ENCODE measurements at regions not wholly inside any gene's neighbourhood (a gene's known extent, or its start where the extent isn't known, plus 50 kb on each side); places are given as distances from the start of the nearest gene placed in this dataset.
A peak's percentile ranks its signal among the peaks of the same experiment; 100 is the strongest.
"Not testable (repeated sequence)": the region's sequence is repeated elsewhere in the genome, so short reads cannot be mapped to it uniquely, and the experiment has no call there.

DNA sequence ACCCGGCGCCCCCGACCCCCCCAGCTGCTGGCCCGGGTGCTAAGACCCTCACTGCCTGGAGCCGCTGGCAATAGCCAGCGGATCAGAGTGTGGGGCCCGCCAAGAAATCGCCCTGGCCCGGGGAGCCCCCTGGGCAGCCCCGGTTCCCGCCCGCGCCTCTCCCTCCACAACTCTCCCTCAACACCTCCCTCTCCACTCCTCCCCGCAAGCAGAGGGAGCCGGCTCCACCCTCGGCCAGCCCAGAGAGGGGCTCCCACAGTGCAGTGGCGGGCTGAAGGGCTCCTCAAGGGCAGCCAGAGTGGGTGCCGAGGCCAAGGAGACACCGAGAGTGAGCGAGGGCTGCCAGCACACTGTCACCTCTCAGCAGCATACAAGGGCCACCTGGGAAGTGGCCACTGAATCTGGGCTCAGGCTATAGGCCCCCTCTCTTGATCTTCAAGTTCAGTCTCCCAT lies 385.5 kb downstream of the SEC14L1 start:
- no peak for DNase-seq

DNA sequence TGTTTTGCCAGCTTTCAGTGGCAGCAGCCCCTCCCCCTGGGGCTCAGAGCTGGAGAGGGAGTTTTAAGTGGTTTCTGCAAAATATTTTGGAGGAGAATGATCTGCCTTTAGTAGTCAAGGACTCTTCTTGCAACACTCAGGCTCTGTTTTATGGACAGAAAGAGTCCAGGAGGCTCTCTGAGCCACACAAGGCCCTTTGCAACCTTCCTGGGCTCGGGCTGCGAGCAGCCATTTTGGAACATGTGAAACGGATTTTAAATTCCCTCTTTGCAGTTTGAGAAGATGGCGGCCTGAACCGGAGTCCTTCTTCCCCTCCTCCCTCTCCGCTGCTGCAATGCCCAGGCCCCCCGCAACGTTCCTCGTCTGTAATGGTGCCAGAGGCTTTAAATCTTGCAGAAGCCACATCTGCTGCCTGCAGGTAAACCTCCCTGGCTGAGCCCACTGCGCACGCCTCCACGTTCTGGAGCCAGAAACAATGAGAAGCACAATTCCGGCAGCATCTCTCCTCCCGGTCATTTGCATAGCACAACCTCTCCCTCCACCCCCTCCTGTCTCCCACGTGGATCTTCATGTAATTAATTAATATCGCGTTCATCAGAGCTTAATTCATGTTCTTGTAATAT lies 386.1 kb downstream of the SEC14L1 start:
- no peak for DNase-seq

DNA sequence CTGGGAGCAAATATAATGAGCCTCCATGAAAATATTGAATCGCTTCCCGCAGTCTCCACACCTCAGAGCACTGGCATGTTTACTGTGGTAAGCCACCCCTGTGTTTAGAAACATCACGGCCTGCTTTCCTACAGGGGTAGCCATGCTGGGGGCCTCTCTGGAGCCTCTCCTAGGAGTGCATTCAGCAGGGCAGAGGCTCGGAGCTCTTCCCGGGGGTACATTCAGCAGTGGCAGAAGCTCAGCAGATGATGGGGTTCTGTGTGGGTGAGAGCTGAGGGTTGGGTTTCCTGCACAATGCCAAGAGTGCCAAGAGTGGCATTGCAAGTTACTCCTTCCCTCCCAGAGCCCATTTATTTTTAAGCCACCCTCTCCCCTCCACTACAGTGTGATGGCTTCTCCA lies 386.6 kb downstream of the SEC14L1 start:
- DNase-seq: no peak

DNA sequence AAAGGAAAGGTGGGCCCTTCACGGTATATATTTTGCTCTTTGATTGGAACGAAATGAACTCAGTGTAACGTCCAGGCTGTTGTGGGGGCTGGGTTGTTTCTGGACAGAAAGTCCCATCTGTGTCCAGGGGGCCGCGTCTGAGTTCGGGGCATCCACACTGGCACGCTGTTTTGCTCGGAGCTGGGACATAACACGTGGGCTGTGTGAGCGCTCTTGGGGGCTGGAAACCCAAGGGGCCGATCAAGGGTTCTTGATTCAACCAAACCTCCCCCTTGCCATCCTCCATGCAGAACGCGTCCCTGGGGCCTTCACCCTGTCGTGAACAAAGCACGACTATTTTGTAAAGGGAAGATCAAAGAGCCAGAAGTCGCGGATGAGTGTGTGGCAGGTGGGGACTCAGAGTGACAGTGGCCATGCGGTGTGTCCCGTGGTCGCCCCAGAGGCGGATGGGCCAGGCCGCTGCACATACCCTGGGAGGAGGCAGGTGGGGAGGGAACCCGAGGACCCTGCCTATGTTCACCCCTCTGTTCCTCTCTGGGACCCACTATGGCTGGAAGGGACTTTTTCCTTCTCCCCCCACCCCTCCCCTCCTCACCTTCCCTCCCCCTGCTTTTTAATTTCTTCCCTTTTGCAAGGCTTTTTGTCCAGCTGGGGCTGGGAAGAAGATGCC lies 387.2 kb downstream of the SEC14L1 start:
- DNase-seq: no peak

DNA sequence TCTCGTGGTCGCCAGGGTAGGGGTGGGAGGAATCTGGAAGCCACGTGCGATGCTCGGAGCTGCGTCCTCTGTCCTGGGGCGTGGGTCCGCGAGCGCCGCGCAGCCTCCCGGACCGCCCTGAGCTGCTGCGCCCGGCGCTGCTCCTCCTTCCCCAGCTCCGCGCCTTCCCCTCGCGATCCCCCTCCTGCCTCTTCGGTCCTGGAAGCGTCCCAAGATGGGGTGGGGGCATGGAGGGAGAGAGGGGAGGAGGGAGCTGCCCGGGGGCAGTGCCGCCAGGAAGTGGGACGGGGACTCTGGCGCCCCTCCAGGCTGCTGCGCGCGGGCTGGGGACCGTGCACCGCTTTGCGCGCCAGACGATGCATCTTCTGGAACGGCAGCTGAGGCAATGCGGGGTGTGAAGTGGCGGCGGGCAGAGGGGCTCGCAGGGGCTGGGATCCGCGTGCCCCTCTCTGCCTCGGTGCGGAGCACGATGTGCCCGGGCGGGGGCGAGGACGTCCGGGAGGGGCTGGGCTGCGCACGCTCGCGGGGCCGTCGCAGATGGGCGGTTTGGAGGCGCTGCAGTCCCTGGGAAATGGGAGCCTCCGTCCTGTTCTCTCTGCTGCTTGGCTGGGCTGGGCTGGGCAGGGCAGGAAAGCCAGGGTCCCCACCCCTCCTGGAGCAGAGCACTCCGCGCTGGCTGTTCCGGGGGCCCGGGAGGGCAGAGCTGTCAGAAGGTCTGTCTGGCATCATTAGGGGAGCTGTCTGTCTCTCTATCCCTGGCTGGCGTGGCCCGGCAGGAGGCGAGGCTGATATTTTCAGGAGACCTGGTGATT lies 388.0 kb downstream of the SEC14L1 start:
- peak; percentile 36 for DNase-seq

DNA sequence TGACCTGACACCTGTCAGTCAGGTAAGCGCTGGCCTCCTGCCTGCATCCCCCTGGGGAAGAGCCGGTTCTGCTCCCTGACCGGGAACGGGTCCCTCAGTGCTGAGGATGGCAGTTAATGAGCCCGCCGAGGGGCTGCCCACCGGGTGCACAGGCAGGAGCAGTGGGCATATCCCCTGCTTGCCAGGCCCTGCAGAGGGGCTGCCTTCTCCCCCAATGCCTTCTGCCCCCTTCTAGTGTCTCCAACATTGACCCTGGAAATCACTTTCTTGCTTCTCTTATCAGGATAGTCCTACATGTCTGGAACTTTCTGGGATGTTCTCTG lies 388.5 kb downstream of the SEC14L1 start:
- DNase-seq: no peak

DNA sequence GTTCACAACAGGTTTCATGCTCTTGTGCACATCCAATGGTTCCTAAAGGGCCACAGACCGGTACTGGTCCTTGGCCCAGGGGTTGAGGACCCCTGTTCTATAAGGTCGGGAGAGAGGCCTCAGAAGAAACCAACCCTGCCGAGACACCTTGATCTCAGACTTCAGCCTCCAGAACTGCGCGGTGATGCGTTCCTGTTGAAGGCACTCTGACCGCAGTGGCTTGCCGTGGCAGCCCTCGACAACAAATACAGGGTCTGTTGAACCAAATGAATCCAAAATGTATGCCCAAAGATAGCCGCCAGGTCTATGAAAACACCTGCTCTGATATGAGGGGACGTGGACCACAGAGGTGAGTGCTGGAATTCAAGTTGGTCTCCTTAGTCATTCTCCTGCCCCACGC lies 389.8 kb downstream of the SEC14L1 start:
- no peak for DNase-seq

DNA sequence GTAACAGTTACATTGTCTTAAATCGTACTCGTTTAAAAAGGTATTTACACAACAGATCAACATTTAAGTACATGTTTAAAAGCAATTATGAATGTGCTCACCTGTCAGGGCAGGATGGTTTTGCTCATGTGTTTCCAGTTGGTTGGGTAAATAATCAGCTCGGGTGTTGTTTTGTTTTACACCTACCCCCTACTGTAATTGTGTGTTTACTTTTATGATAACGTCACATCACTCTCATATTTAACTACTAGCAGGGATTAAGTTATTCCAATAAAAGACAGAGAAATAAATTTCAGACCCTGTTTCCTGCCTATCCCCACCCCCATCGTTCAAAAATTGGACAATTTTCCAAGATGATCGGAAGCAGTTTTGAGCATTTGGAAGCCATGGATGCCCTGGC lies 390.2 kb downstream of the SEC14L1 start:
- no peak for DNase-seq

DNA sequence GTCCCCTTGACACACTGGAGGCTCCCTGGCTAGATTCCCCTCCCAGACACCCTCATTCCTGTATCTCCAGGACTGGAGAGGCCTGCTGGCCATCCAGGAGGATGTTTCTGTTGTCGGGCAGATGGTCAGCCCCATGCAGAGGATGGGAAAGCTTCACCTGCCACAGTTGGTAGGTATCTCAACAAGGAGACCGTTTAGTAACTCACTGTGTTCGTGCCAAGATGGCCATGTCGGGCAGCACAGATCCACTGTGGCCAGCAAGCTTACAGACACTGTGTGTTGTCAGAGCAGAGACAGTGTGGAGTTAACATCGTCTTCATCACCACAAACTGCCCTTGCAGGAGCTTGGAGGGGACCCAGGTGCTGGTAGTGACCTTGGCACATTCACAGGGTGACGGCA lies 390.9 kb downstream of the SEC14L1 start:
- no peak for DNase-seq

DNA sequence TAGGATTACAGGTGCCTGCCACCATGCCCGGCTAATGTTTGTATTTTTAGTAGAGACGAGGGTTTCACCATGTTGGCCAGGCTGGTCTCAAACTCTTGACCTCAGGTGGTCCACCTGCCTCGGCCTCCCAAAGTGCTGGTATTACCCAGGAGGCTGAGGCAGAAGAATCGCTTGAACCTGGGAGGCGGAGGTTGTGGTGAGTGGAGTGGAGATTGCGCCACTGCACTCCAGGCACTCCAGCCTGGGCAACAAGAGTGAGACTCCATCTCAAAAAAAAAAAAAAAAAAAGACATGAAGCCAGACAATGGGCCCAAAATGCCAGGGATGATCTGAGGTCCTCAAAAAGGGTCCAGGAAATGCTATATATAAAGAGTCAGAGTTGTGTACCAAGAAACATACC lies 392.9 kb downstream of the SEC14L1 start:
- DNase-seq: not testable (repeated sequence)

DNA sequence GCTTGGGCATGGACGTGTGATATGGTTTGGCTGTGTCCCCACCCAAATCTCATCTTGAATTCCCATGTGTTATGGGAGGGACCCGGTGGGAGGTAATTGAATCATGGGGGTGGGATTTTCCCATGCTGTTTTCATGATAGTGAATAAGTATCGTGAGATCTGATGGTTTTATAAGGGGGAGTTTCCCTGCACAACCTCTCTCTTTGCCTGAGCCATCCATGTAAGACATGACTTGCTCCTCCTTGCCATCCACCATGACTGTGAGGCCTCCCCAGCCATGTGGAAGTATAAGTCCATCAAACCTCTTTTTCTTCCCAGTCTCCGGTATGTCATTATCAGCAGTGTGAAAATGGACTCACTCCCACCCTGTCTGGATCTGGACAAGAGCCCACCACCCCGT lies 393.4 kb downstream of the SEC14L1 start:
- DNase-seq: no peak

DNA sequence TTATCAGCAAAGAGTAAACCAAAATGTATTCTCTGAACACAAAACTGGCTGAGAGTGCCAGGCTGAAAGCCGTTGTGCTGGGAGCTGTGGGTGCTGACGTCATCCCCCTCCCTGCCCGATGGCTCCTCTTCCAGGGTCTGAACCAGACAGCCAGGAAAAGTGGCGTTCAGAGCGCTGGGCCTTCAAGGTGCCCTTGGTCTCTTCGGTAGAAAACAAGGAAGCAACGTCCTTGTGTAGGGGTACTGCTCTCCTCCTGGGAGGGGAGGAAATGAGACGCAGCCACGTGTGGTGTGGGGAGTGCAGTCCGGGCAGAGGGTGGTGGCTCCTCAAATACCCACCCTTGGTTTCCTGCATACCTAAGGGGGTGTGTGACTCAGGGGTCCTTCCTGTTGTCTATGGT lies 394.7 kb downstream of the SEC14L1 start:
- no peak for DNase-seq

DNA sequence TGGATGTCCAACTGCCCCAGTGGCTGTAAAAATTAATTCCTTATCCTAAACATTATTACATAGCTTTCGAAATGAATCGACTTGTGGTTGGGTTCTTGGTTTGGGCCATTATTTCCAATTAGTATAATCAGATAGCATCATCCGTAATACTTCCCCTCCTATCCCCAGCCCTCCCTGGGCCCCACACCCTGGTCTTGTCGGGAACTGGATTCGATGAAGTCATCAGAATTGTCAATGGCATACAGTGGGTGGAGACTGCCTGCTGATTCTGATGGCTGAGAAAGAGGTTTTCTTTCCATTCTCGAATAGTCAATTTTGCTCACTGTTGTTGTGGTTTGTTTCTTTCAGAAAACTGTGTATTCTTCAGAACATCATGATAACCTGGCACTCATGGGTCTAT lies 395.1 kb downstream of the SEC14L1 start:
- DNase-seq: no peak

DNA sequence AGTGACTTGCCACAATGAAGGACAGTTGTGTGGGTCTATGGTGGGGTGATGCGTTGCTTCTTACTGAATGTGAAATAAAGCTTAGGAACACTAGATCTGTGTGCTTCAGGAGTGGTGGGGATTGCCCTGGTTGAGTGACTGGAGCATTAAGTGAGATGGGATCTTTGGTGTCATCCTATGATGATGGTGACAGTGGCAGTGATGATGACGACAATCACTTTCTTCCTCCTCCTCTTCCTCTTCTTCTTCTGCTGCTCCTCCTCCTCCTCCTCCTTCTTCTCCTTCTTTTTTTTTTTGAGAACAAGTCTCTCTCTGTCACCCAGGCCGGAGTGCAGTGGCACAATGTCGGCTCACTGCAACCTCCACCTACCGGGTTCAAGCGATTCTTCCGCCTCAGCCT lies 396.8 kb downstream of the SEC14L1 start:
- no peak for DNase-seq

DNA sequence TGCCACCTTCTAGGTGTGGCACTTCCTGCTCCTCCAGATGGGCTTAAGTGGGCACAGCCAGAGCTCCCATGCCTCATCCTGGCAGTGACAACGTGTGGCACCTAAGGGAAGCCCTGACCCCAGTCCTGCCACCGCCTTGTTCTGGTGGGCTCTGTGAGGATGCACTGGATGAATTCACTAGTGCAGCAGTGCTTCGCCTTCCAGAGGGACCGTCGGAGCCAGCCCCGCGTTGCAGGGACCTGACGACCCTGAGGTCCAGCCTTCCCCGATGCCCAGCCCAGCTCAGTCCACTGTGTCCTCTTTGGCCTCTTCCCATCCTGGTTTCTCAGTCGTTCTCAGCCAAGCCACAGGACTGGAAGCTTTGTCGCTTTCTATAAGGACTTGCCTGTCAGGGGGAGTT lies 399.8 kb downstream of the SEC14L1 start:
- DNase-seq: no peak

DNA sequence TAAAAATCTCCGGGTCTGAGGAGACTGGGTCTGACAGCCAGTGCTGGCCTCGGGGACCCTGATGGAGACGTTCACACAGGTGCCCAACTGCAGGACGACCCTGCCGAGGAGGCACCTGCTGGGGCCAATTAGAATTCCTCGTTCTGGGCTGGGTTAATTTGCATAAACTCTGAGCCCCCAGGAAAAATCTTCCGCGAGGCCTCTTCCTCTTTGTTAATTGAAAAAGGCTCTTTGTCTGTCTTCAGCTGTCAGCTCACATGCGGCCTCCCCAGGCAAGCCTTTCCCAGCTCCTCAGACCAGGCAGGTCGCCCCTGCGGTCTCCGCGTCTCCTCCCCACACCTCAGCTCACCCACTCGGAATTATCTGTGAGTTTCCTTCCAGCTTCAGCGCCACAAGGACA lies 400.2 kb downstream of the SEC14L1 start:
- no peak for DNase-seq

DNA sequence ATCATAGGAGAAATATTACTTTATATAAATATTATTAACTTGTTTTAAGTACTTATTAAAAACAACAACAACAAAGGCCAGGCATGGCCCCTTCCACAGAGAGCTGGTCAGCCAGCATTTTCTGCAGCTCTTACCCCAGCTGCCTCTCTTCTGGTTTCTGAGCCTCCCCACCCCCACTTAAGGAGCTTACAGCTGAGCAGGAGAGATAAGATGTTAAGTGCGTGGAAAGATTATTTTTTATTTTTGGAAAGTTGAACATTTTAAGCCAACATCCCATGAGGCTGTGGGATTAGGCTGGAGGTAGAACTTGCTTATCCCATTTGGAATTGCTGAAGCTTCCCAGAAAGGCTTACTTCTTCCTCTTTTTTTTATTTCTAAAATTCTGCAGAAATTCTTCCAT lies 401.2 kb downstream of the SEC14L1 start:
- no peak for DNase-seq

DNA sequence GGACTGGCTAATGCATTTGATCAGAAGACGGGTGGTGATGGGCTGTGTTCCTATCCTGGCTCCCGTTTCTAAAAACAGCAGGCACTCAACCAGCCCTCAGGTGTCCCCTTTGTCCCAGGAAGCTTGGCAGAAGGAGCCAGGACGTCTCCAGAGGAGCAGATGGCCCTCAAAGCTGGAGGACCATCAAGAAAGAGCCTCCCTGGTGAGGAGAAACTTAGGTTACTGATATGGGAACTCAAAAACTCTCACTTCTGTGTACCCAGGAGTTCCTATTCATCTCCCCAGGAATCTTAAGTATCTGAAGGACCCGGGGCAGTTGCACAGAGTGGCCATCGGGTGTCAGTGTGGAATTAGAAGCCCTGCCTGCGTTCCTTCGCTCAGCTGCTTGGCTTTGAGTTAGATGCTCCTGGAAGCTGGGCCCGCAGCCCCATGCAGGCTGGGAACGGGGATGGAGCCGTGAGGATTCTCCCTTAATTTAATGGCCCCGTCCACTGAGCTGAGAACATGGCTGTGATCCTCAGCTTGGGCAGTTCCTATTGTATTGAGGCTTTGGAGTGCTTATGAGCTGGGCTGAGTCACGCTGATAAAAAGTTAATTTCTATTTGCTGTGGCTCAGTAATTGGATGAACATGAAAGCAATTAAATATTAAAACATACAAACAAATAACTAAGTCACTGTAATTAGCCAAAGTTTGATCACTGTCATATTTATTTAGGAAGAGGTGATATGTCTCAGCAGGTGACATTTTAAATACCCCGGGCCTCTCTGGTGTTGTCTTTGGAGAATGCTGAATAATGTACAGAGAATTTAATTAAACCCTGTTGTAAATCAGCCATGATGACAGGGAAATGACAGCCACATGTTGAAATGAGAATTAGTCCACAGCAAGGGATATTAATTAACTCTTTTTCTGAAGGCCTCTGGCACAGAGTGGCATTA lies 402.1 kb downstream of the SEC14L1 start:
- peak; percentile 89 for DNase-seq

DNA sequence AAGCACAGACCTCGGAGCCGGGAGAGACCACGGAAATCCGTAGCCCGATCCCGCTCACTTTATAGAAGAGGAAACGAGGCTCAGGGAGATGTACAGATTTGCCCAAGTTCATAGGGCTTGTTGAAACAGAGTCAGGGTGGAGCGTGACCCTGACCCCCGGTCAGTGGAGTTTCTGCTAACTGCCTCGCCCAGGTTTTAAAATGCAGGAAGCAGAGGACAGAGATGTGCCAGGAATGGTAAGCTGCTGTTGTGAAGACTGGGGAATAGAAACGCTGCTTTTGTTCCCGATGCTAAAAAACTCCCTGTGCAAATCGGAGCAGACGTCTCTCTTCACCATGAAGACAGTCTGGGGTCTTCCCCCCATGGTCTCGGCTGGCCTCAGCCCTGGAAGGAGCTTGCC lies 403.0 kb downstream of the SEC14L1 start:
- no peak for DNase-seq

DNA sequence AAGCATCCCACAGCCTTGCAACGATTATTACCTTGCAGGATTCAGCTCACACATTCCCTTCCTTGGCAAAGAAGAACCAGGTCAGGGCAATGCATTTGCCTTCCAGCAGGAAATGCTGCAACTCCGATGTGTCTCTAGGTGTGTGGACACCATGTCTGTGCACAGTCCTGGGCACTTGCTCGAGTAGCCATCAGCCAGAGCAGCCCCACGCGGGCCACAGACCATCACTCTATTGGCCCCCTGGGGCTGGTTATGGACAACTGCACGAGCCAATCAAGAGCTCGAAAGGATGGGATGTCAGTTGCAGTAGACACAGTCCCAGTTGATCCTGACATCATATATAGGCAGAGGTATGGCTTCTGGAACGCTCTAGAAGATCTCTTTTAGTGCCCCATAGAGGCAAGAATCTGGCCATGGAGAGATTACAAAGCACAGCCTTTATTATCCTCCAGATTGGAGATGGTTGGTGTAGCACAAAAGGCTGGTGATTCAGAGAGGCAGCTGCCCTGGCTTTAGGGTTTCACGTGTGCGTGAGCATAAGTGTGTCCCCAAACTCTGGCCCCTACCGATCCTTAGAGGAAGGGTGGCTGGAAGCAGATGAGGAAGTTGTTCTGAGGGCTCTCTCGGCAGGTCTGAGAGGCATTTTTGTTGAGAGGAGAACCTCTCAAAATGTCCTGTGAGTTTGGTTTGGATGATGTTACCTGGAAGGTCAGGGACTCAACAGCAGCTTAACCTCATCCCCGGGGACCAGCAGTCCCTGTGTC lies 403.8 kb downstream of the SEC14L1 start:
- no peak for DNase-seq

DNA sequence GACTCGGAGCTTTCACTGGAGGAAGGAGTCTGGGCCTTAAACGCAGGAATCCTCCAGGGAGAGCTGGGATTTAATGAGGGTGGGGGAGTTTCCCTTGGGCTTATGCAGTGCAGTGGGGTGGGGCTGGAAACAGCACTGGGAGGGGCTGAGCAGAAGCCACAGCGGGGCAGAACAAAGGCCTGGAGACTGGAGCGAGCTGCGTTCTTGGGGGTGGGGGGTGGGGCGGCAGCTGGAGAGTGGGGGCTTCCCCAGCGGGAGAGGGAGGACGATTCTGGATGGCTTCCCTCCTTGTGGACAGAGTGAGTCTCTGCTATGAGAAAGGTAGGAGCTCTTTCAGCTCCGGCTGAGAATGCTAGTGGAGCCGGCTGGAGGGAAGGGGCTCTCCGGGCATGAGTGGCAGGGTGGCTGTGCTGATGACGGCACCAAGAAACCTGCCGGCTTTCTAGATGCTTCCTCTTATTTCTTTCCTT lies 406.0 kb downstream of the SEC14L1 start:
- no peak for DNase-seq

DNA sequence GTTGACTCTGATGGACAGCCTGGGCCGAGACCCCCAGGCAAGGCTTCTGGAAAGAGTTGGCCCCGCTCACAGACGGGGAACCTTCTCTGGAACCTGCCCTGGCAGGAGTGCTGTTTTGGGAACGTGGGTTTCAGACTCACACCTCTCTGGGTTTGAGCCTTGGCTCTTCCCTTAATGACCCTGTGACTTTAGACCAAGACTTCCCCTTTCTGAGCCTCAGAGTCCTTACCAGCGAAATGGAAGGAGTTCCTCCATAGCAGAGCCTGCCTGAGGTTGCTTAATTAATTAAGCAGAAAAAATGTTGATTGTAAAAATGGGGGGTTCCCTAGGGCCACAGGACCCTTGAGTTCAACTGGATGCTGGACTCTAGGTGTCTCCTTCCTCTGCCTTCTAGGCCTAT lies 408.2 kb downstream of the SEC14L1 start:
- no peak for DNase-seq

Data from skin of body (tissue), 1 donor.